Activated naive CD4-positive, alpha-beta T cell treated with anti-CD3 and anti-CD28 coated beads, Interleukin-2, amount 50 U/mL, for 24 hours (primary cell): ENCODE measurements at regions not wholly inside any gene's neighbourhood (a gene's known extent, or its start where the extent isn't known, plus 50 kb on each side); places are given as distances from the start of the nearest gene placed in this dataset.
"Not testable (repeated sequence)": the region's sequence is repeated elsewhere in the genome, so short reads cannot be mapped to it uniquely, and the experiment has no call there.

Source experiments
- H3K27ac Mint-ChIP-seq: one replicate; pipeline ENCODE4 v1.8.0; 2021; ENCODE audit warnings: mild to moderate bottlenecking, mixed read lengths
- H3K27me3 Mint-ChIP-seq: one replicate; pipeline ENCODE4 v1.8.0; 2021; ENCODE audit warnings: mixed read lengths
- H3K36me3 Mint-ChIP-seq: one replicate; pipeline ENCODE4 v1.8.0; 2021; ENCODE audit warnings: mixed read lengths
- H3K4me1 Mint-ChIP-seq: one replicate; pipeline ENCODE4 v1.8.0; 2021; ENCODE audit warnings: mixed read lengths
- H3K4me3 Mint-ChIP-seq: one replicate; pipeline ENCODE4 v1.8.0; 2021; ENCODE audit warnings: mild to moderate bottlenecking, mixed read lengths
- H3K9me3 Mint-ChIP-seq: one replicate; pipeline ENCODE4 v1.8.0; 2021; ENCODE audit warnings: mixed read lengths

DNA sequence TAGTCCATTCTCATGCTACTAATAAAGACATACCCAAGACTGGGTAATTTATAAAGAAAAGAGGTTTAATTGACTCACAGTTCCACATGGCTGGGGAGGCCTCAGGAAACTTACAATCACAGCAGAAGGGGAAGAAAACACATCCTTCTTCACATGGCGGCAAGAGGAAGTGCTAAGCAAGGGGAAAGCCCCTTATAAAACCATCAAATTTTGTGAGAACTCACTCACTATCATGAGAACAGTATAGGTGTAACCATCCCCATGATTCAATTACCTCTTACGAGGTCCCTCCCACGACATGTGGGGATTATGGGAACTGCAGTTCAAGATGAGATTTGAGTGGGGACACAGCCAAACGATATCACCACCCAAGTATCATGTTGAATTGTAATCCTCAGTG lies 52.7 kb upstream of the FOXO6 start:
- H3K9me3 Mint-ChIP-seq, H3K36me3 Mint-ChIP-seq, H3K4me1 Mint-ChIP-seq: not testable (repeated sequence)

DNA sequence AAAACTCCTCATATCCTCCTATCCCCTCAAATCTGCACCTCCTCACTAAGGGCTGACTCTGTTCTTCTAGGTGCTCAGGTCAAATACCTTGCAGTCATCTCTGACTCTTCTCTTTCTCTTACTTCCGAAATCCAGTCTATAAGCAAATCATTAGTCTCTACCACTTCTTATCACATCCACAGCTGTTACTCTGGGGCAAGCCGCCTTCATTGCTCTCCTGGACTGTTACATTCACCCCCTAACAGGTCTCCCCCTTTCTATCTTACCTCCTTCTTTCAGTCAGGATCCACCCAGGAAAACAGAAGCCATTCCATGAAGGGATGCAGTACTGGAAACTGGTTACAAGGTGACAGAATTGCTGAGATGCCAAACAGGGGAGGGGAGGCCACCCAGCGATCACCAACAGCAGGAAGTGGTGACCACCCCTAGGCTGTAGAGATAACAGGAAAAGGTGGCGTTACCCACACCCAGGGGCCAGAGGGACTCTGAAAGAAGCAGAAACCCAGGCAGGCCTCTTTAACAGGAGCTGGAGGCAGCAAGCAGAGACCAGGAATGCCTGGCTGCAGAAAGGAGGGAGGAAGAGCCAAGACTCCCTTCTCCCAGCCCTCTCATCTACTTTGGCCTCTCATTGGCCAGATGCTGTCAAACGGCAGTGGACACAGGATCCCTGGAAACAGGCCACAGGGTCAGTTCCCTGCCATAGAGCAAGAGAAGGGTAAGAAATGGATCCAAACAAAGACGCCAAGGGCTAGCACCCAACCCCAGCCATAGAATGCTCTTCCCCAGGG lies 55.5 kb upstream of the FOXO6 start:
- H3K27me3 Mint-ChIP-seq: peaks cover 5% of the 10 kb centered on the region
- peak overlapping the region; percentile 11 for H3K4me3 Mint-ChIP-seq
- H3K9me3 Mint-ChIP-seq: peaks cover 5% of the 10 kb centered on the region

More for the DNA sequence above, 52.7 kb upstream of the FOXO6 start:
- H3K4me3 Mint-ChIP-seq, H3K27ac Mint-ChIP-seq, H3K27me3 Mint-ChIP-seq: not testable (repeated sequence)

GRCh38 chr1:41296506-41296905 lies 54.4 kb upstream of the SCMH1 start:
- no peaks in the 10 kb centered on the region for H3K27me3 Mint-ChIP-seq
- H3K36me3 Mint-ChIP-seq: no peaks in the 10 kb centered on the region
- H3K4me1 Mint-ChIP-seq: no peaks in the 10 kb centered on the region
- no peaks in the 10 kb centered on the region for H3K9me3 Mint-ChIP-seq
- H3K4me3 Mint-ChIP-seq: no peak overlapping the region
- H3K27ac Mint-ChIP-seq: no peak overlapping the region

More for the DNA sequence above, 55.5 kb upstream of the FOXO6 start:
- Mint-ChIP-seq H3K27ac (no peak overlapping the region), H3K4me1 (no peaks in the 10 kb centered on the region), H3K36me3 (no peaks in the 10 kb centered on the region)

- Mint-ChIP-seq H3K4me1 (no peaks in the 10 kb centered on the region), H3K9me3 (no peaks in the 10 kb centered on the region), H3K27ac (no peak overlapping the region), H3K27me3 (peaks cover 7% of the 10 kb centered on the region), H3K4me3 (no peak overlapping the region), H3K36me3 (no peaks in the 10 kb centered on the region)
These were observed 52.1 kb upstream of the SCMH1 start for GRCh38 chr1:41294216-41294615.

- no peaks in the 10 kb centered on the region for H3K36me3 Mint-ChIP-seq
- no peaks in the 10 kb centered on the region for H3K4me1 Mint-ChIP-seq
- H3K4me3 Mint-ChIP-seq: no peak overlapping the region
- H3K9me3 Mint-ChIP-seq: no peaks in the 10 kb centered on the region
- H3K27me3 Mint-ChIP-seq: peaks cover 8% of the 10 kb centered on the region
- H3K27ac Mint-ChIP-seq: no peak overlapping the region
These were observed 51.7 kb upstream of the SCMH1 start for GRCh38 chr1:41293779-41294178.
